GM21447 (cell line): ENCODE measurements at regions not wholly inside any gene's neighbourhood (a gene's known extent, or its start where the extent isn't known, plus 50 kb on each side); places are given as distances from the start of the nearest gene placed in this dataset.

ENCODE experiments used
- ATAC-seq: cut with Tn5 transposase; IDR thresholded peaks from one replicate; pipeline ENCODE4 v1.9.1; 2021; ENCODE audit not compliant: unreplicated experiment

GRCh38 chr13:70694996-70695715, 586.9 kb upstream of the KLHL1 start:
- no peak for ATAC-seq

DNA sequence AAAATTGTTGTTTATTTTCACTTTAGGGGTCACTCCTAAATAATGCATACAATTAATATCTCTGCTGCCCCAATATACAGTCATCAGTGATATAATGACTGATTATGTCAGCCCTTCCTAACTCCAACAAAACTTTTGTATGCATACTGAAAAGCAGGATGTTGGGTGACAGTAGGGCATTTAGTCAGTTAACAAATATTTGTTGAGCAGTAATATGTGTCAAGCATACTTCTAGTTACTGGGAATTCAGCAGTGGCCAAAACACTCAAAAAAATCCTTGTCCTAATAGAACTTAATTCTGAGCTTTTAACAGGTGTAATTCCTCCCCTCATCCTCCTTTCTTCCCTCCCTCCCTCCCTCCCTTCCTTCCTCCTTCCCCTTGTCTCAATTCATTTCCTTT, 560.7 kb upstream of the KLHL1 start:
- ATAC-seq = no peak

- no peak for ATAC-seq
Measured at GRCh38 chr13:70668293-70668692, 560.0 kb upstream of the KLHL1 start.

GRCh38 chr13:70666883-70667556, 558.8 kb upstream of the KLHL1 start:
- ATAC-seq = no peak

- ATAC-seq = no peak
Measured at GRCh38 chr13:70662231-70662940, 554.1 kb upstream of the KLHL1 start.

- no peak for ATAC-seq
Measured at GRCh38 chr13:70644052-70644451, 535.8 kb upstream of the KLHL1 start.

DNA sequence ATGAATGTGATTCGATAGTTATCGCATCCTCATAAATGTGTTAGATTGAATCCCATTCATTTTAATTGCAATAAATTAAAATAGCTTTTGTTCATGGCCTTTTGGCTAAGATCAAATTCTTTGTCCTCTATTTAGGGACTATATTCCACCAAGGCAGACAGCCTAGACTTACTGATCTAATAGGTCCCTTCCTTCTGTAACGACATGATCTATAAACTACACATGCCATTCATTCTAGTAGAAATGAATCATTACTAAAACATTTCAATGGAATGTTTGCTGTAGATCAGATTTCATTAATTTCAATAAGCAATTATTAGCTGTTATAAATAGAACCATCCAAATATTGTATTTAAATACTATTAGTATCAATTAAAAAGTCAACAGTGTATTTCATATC, 526.6 kb upstream of the KLHL1 start:
- ATAC-seq = no peak

DNA sequence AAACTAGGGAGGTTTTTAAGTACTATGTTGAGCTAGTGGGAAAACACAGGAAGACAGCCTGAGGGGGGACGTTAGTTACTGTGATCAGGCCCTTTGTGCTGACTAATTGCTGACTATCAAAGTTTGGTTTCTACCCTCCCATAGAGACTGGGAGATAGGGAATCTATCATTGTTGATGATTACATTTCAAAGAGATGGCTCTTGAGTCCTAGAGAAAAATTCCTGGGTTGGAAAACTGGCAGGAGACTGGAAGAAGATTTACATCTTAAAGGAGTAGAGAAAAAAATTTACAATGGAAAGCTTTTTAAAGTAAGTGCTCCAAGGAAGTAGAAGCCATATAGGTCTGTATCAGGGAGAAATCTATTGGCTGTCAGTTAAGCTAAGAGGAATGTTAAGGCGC, 522.0 kb upstream of the KLHL1 start:
- ATAC-seq = no peak

GRCh38 chr13:70623239-70623638, 515.0 kb upstream of the KLHL1 start:
- ATAC-seq = no peak

- ATAC-seq = no peak
Measured at GRCh38 chr13:70622796-70623195, 514.5 kb upstream of the KLHL1 start.

DNA sequence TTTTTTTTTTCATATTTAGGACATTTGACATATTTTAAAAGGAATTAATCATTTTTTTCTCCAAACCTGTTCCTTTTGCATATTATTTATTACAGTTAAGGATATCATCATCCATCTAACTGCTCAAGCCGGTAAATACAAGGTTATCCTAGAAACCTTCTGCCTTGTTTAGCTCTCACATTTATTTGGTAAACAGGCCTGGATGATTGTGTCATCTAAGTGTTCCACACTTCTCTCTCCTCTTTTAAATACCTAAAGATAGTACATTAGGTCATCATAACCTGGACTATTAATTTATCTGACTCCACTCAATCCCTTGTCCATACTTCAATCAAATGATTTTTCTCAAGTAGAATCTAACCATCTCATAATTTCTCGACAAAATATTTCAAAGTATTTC, 511.7 kb upstream of the KLHL1 start:
- no peak for ATAC-seq

DNA sequence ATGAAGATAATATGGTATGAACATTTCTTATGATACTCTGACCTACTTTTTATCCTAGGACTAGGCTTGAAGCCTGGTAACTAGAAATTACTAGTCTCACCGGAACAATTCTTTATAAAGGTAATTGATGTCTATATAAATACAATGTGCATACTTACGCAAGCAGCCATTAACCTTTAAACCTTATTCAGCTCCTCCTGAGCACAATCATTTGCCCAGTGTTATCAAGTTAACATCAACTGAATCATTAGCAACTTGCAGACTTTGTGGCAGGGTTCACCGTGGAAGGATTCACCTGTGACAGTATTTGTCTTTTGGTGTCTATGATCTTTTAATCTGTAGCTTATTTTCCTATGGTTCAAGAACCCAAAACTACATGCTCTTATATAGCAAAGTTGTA, 508.6 kb upstream of the KLHL1 start:
- ATAC-seq = no peak

DNA sequence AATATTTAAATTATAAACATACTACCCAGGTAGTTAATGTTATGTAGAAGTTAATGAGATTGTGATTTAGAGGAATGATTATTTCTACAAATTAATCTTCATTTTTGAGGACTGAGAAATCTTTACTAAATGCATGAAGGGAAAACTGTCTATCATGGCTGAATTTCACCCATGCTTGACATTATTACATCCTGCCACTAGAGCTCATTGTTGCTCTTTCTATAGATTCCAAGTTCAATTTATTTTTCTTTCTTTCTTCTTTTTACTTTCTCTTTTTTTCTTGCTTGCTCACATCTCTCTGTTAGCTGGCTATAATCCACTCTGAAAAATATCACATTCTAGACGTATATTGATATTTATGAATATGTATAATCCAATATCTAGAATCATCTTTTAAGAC, 505.0 kb upstream of the KLHL1 start:
- no peak for ATAC-seq

DNA sequence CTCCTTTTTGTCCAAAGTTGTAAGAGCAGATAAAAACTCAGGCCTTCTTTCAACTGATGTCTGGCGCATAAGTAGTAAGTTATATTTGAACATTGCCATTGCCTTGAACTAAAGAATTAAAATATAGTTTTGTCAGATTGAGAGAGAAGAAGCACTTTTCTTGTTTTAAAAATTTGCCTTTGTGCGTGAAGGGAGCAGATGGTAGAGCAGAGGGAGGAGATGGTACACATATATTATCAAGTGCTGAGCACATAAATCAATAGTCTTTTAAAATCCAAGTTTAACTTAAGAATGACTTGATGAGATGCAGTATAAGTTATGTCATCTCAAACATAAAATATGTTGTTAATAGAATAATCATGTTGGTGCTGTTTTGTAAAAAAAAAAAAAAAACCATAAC, 504.6 kb upstream of the KLHL1 start:
- no peak for ATAC-seq

- no peak for ATAC-seq
Measured at GRCh38 chr13:70604448-70604847, 496.2 kb upstream of the KLHL1 start.

- no peak for ATAC-seq
Measured at GRCh38 chr13:70593716-70594115, 485.5 kb upstream of the KLHL1 start.

DNA sequence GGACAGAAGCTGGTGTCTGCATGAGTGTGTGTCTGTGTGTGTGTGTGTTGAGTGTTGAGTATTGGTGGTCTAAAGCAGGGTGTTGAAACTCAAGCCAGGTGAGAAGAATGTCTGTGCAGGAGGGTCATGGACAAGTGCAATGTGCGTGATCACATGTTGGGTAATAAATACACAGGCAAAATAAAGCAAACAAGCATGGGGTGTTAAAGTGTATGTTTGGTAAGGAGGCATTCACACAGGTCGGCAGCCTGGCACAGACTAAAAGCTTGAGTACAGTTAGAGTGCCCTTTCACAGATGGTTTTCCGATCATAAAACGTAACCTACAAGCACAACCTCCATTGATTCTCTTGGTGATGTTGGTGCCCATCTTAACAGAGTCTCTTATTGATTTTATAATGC, 476.9 kb upstream of the KLHL1 start:
- no peak for ATAC-seq

GRCh38 chr13:70580825-70581224, 472.6 kb upstream of the KLHL1 start:
- ATAC-seq = no peak

- no peak for ATAC-seq
Measured at GRCh38 chr13:70579941-70580340, 471.7 kb upstream of the KLHL1 start.

GRCh38 chr13:70571221-70571620, 463.0 kb upstream of the KLHL1 start:
- ATAC-seq = no peak

- ATAC-seq = peak; percentile 77
Measured at GRCh38 chr13:70568571-70568970, 460.3 kb upstream of the KLHL1 start.

DNA sequence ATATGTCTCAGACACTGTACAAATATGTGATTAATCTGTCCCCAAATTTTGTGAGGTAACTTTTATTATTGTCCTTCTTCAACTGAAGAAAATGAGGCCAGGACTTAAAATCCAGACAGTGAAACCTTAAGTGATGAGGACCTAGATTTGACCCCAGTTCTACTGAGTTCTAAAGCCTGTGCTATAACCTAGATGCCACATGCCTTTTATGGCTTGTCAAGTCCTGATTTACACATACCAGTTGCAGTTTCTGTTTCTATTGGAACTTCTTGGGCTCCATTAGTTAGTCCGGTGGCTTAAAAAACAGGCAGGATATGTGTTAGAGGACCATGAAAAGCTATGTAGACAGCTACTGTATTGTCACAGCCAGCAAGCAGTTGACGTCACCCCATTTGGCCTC, 436.5 kb upstream of the KLHL1 start:
- ATAC-seq = no peak
